WTC11 (cell line): ENCODE measurements at regions not wholly inside any gene's neighbourhood (a gene's known extent, or its start where the extent isn't known, plus 50 kb on each side); places are given as distances from the start of the nearest gene placed in this dataset.

Experiments used
- CREB1 ChIP-seq: sonication (generic); formaldehyde crosslinking; IDR thresholded peaks from 2 replicates; pipeline ENCODE4 v1.8.0; 2023; ENCODE audit warnings: mild to moderate bottlenecking, missing genetic modification reagents
- CTCF ChIP-seq: fragments of 200-600 bp; IDR thresholded peaks from 2 replicates; pipeline ENCODE4 v1.8.0; 2022; ENCODE audit warnings: antibody characterized with exemption
- E2F5 ChIP-seq: sonication (generic); formaldehyde crosslinking; IDR thresholded peaks from 2 replicates; pipeline ENCODE4 v1.8.1; 2022; ENCODE audit warnings: mild to moderate bottlenecking, moderate library complexity, missing genetic modification reagents
- MLX ChIP-seq: sonication (generic); formaldehyde crosslinking; IDR thresholded peaks from 2 replicates; pipeline ENCODE4 v1.8.1; 2023; ENCODE audit warnings: mild to moderate bottlenecking, missing genetic modification reagents, moderate library complexity
- NFYB ChIP-seq: sonication (generic); formaldehyde crosslinking; conservative IDR thresholded peaks from 2 replicates; pipeline ENCODE4 v1.8.0; 2022; ENCODE audit warnings: low read depth, missing genetic modification reagents
- NR3C1 ChIP-seq: sonication (generic); formaldehyde crosslinking; conservative IDR thresholded peaks from 2 replicates; pipeline ENCODE4 v1.8.1; 2023; ENCODE audit warnings: low read depth, mild to moderate bottlenecking, missing genetic modification reagents
- SP1 ChIP-seq: sonication (generic); formaldehyde crosslinking; conservative IDR thresholded peaks from 2 replicates; pipeline ENCODE4 v1.8.1; 2022; ENCODE audit warnings: missing genetic modification reagents
- ZNF219 ChIP-seq: sonication (generic); formaldehyde crosslinking; IDR thresholded peaks from 2 replicates; pipeline ENCODE4 v1.8.0; 2023; ENCODE audit warnings: missing genetic modification reagents, mild to moderate bottlenecking, borderline replicate concordance
- TF ChIP-seq, protein P1 (sequence below): sonication (generic); formaldehyde crosslinking; IDR thresholded peaks from 2 replicates; pipeline ENCODE4 v1.8.0; 2022; ENCODE audit warnings: mild to moderate bottlenecking, missing genetic modification reagents

- TF ChIP-seq CTCF (no peak), CREB1 (CRISPR knock-in tag) (no peak), NFYB (CRISPR knock-in tag) (no peak), E2F5 (CRISPR knock-in tag) (no peak), NR3C1 (CRISPR knock-in tag) (no peak), ZNF219 (no peak), MLX (CRISPR knock-in tag) (no peak), SP1 (CRISPR knock-in tag) (no peak)
- TF ChIP-seq, protein P1, sequence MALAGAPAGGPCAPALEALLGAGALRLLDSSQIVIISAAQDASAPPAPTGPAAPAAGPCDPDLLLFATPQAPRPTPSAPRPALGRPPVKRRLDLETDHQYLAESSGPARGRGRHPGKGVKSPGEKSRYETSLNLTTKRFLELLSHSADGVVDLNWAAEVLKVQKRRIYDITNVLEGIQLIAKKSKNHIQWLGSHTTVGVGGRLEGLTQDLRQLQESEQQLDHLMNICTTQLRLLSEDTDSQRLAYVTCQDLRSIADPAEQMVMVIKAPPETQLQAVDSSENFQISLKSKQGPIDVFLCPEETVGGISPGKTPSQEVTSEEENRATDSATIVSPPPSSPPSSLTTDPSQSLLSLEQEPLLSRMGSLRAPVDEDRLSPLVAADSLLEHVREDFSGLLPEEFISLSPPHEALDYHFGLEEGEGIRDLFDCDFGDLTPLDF (CRISPR knock-in tag): no peak
Observed at GRCh38 chr1:203934651-203935050, 73.3 kb downstream of the SNRPE start.
